Calu3 (cell line): ENCODE measurements at regions not wholly inside any gene's neighbourhood (a gene's known extent, or its start where the extent isn't known, plus 50 kb on each side); places are given as distances from the start of the nearest gene placed in this dataset.

Experiments
- BruUV-seq: library from RNA; stranded (reverse); fragments of 400-500 nt; replicated peaks from 2 replicates; lab custom pipeline; 2021; lab: Mats Ljungman, UMichigan
- CTCF ChIA-PET: fragments of 300-600 bp; sonication (Branson Sonifier 250); formaldehyde crosslinking; loops from one replicate; lab custom pipeline; 2022; ENCODE audit warnings: antibody characterized with exemption; lab: Charles Lee
- DNase-seq: peaks from one replicate; pipeline ENCODE4 v3.0.0; 2022
- H3K27ac Mint-ChIP-seq: one replicate; pipeline ENCODE4 v1.8.0; 2022; ENCODE audit warnings: mixed read lengths; ENCODE audit not compliant: unreplicated experiment
- H3K27me3 Mint-ChIP-seq: one replicate; pipeline ENCODE4 v1.8.0; 2022; ENCODE audit warnings: mixed read lengths; ENCODE audit not compliant: unreplicated experiment
- H3K36me3 Mint-ChIP-seq: one replicate; pipeline ENCODE4 v1.8.0; 2022; ENCODE audit warnings: mild to moderate bottlenecking, moderate library complexity, mixed read lengths; ENCODE audit not compliant: insufficient read depth, unreplicated experiment
- H3K4me1 Mint-ChIP-seq: one replicate; pipeline ENCODE4 v1.8.0; 2022; ENCODE audit warnings: mild to moderate bottlenecking, low read depth, mixed read lengths; ENCODE audit not compliant: unreplicated experiment
- H3K4me3 Mint-ChIP-seq: one replicate; pipeline ENCODE4 v1.8.0; 2022; ENCODE audit warnings: mild to moderate bottlenecking, low read depth, moderate library complexity, mixed read lengths; ENCODE audit not compliant: unreplicated experiment
- H3K9me3 Mint-ChIP-seq: one replicate; pipeline ENCODE4 v1.8.0; 2022; ENCODE audit warnings: low read depth, mixed read lengths; ENCODE audit not compliant: unreplicated experiment
- CTCF ChIP-seq: fragments of 200-600 bp; IDR thresholded peaks from one replicate; pipeline ENCODE4 v1.8.0; 2022; ENCODE audit warnings: antibody characterized with exemption; ENCODE audit not compliant: unreplicated experiment
- intact Hi-C: fragments of 100-400 bp; cut with micrococcal nuclease; formaldehyde crosslinking; loops from one replicate; pipeline ENCODE4 v1.10.0; 2022; ENCODE audit not compliant: unreplicated experiment

DNA sequence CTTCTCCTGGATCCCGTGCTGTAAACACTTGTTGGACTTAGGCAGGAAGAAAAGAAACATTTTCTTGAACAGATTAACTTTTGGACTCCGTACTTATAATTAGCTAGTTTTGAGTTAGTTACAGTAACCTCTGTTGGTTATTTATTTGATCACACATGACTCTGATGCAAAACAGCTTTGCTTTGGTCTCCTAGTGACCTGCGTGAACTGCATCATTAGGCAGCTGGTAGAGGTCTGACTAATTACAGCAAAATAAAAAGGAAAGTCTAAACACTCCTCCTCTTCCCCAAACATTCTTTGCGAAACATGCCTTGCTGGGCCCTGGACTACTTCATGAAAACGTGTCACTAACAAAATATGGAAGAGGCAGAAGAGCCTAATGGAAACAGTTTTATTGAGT lies 61.1 kb upstream of the ZFP64 start:
- Mint-ChIP-seq H3K36me3 (no peaks in the 10 kb centered on the region), H3K9me3 (peaks cover 3% of the 10 kb centered on the region), H3K27ac (no peak overlapping the region), H3K4me3 (no peak overlapping the region), H3K4me1 (no peaks in the 10 kb centered on the region), H3K27me3 (peaks cover 49% of the 10 kb centered on the region)
- BruUV-seq: no TSS peak
- intact Hi-C loops: no loop called here
- CTCF ChIA-PET: no interaction called here
- DNase-seq: no peak
- TF ChIP-seq CTCF: no peak

DNA sequence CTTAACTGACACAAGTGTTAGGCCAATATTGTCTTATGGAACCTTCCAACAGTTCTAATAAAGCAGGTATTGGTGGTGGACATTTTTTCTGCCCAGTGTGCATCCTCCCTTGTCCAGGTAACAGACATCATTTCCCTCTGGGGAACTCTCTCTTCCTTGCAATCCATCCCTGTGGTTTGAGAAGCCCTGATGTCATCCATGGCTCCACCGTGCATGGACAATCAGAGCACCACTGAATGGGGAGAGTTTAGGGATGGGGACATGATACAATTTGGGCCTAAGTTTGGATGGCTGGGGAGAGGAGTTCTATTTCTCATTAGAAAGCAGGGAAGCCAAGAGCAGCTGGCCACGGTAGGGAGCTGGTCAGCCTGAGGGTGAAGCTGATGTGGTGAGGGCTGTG lies 60.2 kb upstream of the ZFP64 start:
- no peak for TF ChIP-seq CTCF
- Mint-ChIP-seq H3K9me3 (peaks cover 3% of the 10 kb centered on the region), H3K27ac (no peak overlapping the region), H3K27me3 (peaks cover 49% of the 10 kb centered on the region), H3K36me3 (no peaks in the 10 kb centered on the region), H3K4me1 (no peaks in the 10 kb centered on the region), H3K4me3 (no peak overlapping the region)
- CTCF ChIA-PET: no interaction called here
- DNase-seq: no peak
- intact Hi-C loops: no loop called here
- no TSS peak for BruUV-seq

- H3K27ac Mint-ChIP-seq: no peak overlapping the region
- intact Hi-C loops: no loop called here
- H3K4me3 Mint-ChIP-seq: no peak overlapping the region
- BruUV-seq: no TSS peak
- CTCF ChIA-PET: no interaction called here
- H3K9me3 Mint-ChIP-seq: peaks cover 3% of the 10 kb centered on the region
- no peaks in the 10 kb centered on the region for H3K36me3 Mint-ChIP-seq
- no peaks in the 10 kb centered on the region for H3K4me1 Mint-ChIP-seq
- TF ChIP-seq CTCF: no peak
- no peak for DNase-seq
- peaks cover 49% of the 10 kb centered on the region for H3K27me3 Mint-ChIP-seq
Observed at GRCh38 chr20:52251136-52251700, 59.6 kb upstream of the ZFP64 start.

DNA sequence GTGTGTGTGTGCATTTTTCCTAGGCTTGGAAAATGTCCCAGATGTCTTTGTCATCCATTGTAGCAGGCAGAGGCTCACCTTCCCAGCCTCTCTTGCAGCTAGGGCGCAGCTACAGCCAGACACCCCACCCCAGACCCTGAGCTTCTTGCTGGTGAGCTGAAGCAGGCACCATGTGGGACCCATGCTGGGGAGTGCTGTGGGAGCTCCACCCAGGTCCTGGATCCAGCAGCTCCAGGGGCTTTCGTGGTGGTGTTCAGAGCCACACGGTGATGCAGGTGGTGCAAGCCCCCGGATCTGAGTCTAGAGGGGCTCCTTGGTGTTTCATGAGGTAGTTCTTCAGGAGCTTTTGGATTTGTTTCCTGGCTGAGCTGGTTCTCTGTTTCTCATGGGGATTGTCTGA lies 56.0 kb upstream of the ZFP64 start:
- CTCF ChIA-PET: interaction anchor here (0.6 kb wide), 1 partner anchor 135 kb away, joined by 3 read pairs; no protein-coding TSS in a partner anchor
- no peak for DNase-seq
- Mint-ChIP-seq H3K4me1 (no peaks in the 10 kb centered on the region), H3K27ac (no peak overlapping the region), H3K4me3 (no peak overlapping the region), H3K27me3 (peaks cover 16% of the 10 kb centered on the region), H3K36me3 (no peaks in the 10 kb centered on the region), H3K9me3 (no peaks in the 10 kb centered on the region)
- intact Hi-C loops: no loop called here
- no peak for TF ChIP-seq CTCF
- BruUV-seq: no TSS peak
